Adipocyte (in vitro differentiated cells): ENCODE measurements at regions not wholly inside any gene's neighbourhood (a gene's known extent, or its start where the extent isn't known, plus 50 kb on each side); places are given as distances from the start of the nearest gene placed in this dataset.

Experiments
- DNase-seq: peaks from one replicate; pipeline ENCODE4 v3.0.0-alpha.2; 2015; ENCODE audit warnings: low read depth
- H3K27me3 ChIP-seq: replicated peaks from 2 replicates; pipeline ENCODE4 v1.7.0; 2013; ENCODE audit warnings: mild to moderate bottlenecking, low read length, moderate library complexity; ENCODE audit not compliant: control insufficient read depth, insufficient read depth
- H3K36me3 ChIP-seq: 2 replicates; pipeline ENCODE4 v1.7.0; 2013; ENCODE audit warnings: low read length, mild to moderate bottlenecking, moderate library complexity; ENCODE audit not compliant: control insufficient read depth, insufficient read depth, severe bottlenecking
- H3K4me1 ChIP-seq: 2 replicates; pipeline ENCODE4 v1.7.0; 2013; ENCODE audit warnings: mild to moderate bottlenecking, low read length, moderate library complexity; ENCODE audit not compliant: control insufficient read depth, insufficient read depth
- H3K4me3 ChIP-seq: 2 replicates; pipeline ENCODE4 v1.7.0; 2013; ENCODE audit warnings: mild to moderate bottlenecking, low read length, moderate library complexity
- H3K9ac ChIP-seq: 2 replicates; pipeline ENCODE4 v1.7.0; 2013; ENCODE audit warnings: mild to moderate bottlenecking, low read length, moderate library complexity
- H3K9me3 ChIP-seq: 2 replicates; pipeline ENCODE4 v1.7.0; 2013; ENCODE audit warnings: mild to moderate bottlenecking, low read length, moderate library complexity; ENCODE audit not compliant: control insufficient read depth

- H3K4me3 ChIP-seq: no peak overlapping the region
- DNase-seq: no peak
- no peaks in the 10 kb centered on the region for H3K4me1 ChIP-seq
- H3K36me3 ChIP-seq: no peaks in the 10 kb centered on the region
- H3K9ac ChIP-seq: no peak overlapping the region
- peaks cover 16% of the 10 kb centered on the region for H3K27me3 ChIP-seq
- no peaks in the 10 kb centered on the region for H3K9me3 ChIP-seq
These were observed 169.8 kb downstream of the WSCD1 start for GRCh38 chr17:6240001-6240400.

GRCh38 chr17:6239241-6239798 lies 169.1 kb downstream of the WSCD1 start:
- Histone ChIP-seq H3K4me1 (no peaks in the 10 kb centered on the region), H3K36me3 (no peaks in the 10 kb centered on the region), H3K9me3 (no peaks in the 10 kb centered on the region), H3K4me3 (no peak overlapping the region), H3K27me3 (peaks cover 13% of the 10 kb centered on the region), H3K9ac (no peak overlapping the region)
- no peak for DNase-seq

GRCh38 chr17:6233856-6234255 lies 163.7 kb downstream of the WSCD1 start:
- H3K9ac ChIP-seq: no peak overlapping the region

GRCh38 chr17:6233339-6233738 lies 163.2 kb downstream of the WSCD1 start:
- Histone ChIP-seq H3K4me1 (no peaks in the 10 kb centered on the region), H3K36me3 (no peaks in the 10 kb centered on the region), H3K9ac (no peak overlapping the region), H3K4me3 (no peak overlapping the region), H3K9me3 (no peaks in the 10 kb centered on the region), H3K27me3 (peaks cover 17% of the 10 kb centered on the region)
- no peak for DNase-seq

More at GRCh38 chr17:6233856-6234255, 163.7 kb downstream of the WSCD1 start:
- Histone ChIP-seq H3K4me1 (no peaks in the 10 kb centered on the region), H3K36me3 (no peaks in the 10 kb centered on the region), H3K9me3 (no peaks in the 10 kb centered on the region), H3K4me3 (no peak overlapping the region), H3K27me3 (peaks cover 17% of the 10 kb centered on the region)
- no peak for DNase-seq

- Histone ChIP-seq H3K36me3 (no peaks in the 10 kb centered on the region), H3K4me3 (no peak overlapping the region), H3K9me3 (no peaks in the 10 kb centered on the region), H3K27me3 (peaks cover 17% of the 10 kb centered on the region), H3K4me1 (no peaks in the 10 kb centered on the region), H3K9ac (no peak overlapping the region)
- no peak for DNase-seq
These were observed 162.5 kb downstream of the WSCD1 start for GRCh38 chr17:6232732-6233101.

GRCh38 chr17:6231886-6232731 lies 161.9 kb downstream of the WSCD1 start:
- H3K4me3 ChIP-seq: no peak overlapping the region
- no peak overlapping the region for H3K9ac ChIP-seq
- no peaks in the 10 kb centered on the region for H3K9me3 ChIP-seq
- no peaks in the 10 kb centered on the region for H3K36me3 ChIP-seq
- peaks cover 17% of the 10 kb centered on the region for H3K27me3 ChIP-seq
- H3K4me1 ChIP-seq: no peaks in the 10 kb centered on the region
- DNase-seq: peak; percentile 25

- Histone ChIP-seq H3K36me3 (no peaks in the 10 kb centered on the region), H3K27me3 (peaks cover 17% of the 10 kb centered on the region), H3K4me3 (no peak overlapping the region), H3K9me3 (no peaks in the 10 kb centered on the region), H3K4me1 (no peaks in the 10 kb centered on the region), H3K9ac (no peak overlapping the region)
- DNase-seq: no peak
These were observed 161.3 kb downstream of the WSCD1 start for GRCh38 chr17:6231465-6231864.

- H3K4me1 ChIP-seq: no peaks in the 10 kb centered on the region
- no peak overlapping the region for H3K9ac ChIP-seq
- no peak for DNase-seq
- H3K27me3 ChIP-seq: peaks cover 37% of the 10 kb centered on the region
- H3K36me3 ChIP-seq: no peaks in the 10 kb centered on the region
- no peak overlapping the region for H3K4me3 ChIP-seq
- peaks cover 17% of the 10 kb centered on the region for H3K9me3 ChIP-seq
These were observed 148.2 kb downstream of the WSCD1 start for GRCh38 chr17:6218333-6218732.

- H3K9me3 ChIP-seq: no peaks in the 10 kb centered on the region
- DNase-seq: no peak
- H3K27me3 ChIP-seq: peaks cover 34% of the 10 kb centered on the region
- no peaks in the 10 kb centered on the region for H3K36me3 ChIP-seq
- no peaks in the 10 kb centered on the region for H3K4me1 ChIP-seq
- no peak overlapping the region for H3K4me3 ChIP-seq
- no peak overlapping the region for H3K9ac ChIP-seq
These were observed 145.2 kb downstream of the WSCD1 start for GRCh38 chr17:6215071-6216035.

GRCh38 chr17:6213859-6214258 lies 143.7 kb downstream of the WSCD1 start:
- no peak for DNase-seq
- Histone ChIP-seq H3K4me1 (no peaks in the 10 kb centered on the region), H3K9ac (no peak overlapping the region), H3K9me3 (no peaks in the 10 kb centered on the region), H3K4me3 (no peak overlapping the region), H3K36me3 (no peaks in the 10 kb centered on the region), H3K27me3 (peaks cover 36% of the 10 kb centered on the region)

GRCh38 chr17:6212766-6213165 lies 142.6 kb downstream of the WSCD1 start:
- Histone ChIP-seq H3K4me3 (no peak overlapping the region), H3K4me1 (no peaks in the 10 kb centered on the region), H3K9ac (no peak overlapping the region), H3K9me3 (no peaks in the 10 kb centered on the region), H3K36me3 (no peaks in the 10 kb centered on the region), H3K27me3 (peaks cover 27% of the 10 kb centered on the region)
- no peak for DNase-seq
